ENCODE measurements at regions not wholly inside any gene's neighbourhood (a gene's known extent, or its start where the extent isn't known, plus 50 kb on each side); places are given as distances from the start of the nearest gene placed in this dataset.
"Not testable (repeated sequence)": the region's sequence is repeated elsewhere in the genome, so short reads cannot be mapped to it uniquely, and the experiment has no call there.

- H3K27me3 Mint-ChIP-seq, result no peaks in the 10 kb centered on the region
Measured at GRCh38 chr3:18179521-18179920, 245.6 kb downstream of the SATB1 start.

GRCh38 chr3:18177271-18177670 is 247.9 kb downstream of the SATB1 start:
- Mint-ChIP-seq H3K9me3 (peaks cover 11% of the 10 kb centered on the region), H3K27me3 (no peaks in the 10 kb centered on the region), H3K4me3 (no peak overlapping the region), H3K4me1 (ENCODE audit: unreplicated experiment) (no peaks in the 10 kb centered on the region), H3K27ac (no peak overlapping the region), H3K36me3 (peaks cover 4% of the 10 kb centered on the region)
- DNase-seq (ENCODE audit: extremely low spot score, unreplicated experiment), result no peak
- TF ChIP-seq CTCF (conservative IDR thresholded peaks at IDR 0.05), result no peak

More at GRCh38 chr3:18179521-18179920, 245.6 kb downstream of the SATB1 start:
- Mint-ChIP-seq H3K4me1 (ENCODE audit: unreplicated experiment) (no peaks in the 10 kb centered on the region), H3K27ac (no peak overlapping the region), H3K4me3 (no peak overlapping the region), H3K9me3 (peaks cover 6% of the 10 kb centered on the region), H3K36me3 (no peaks in the 10 kb centered on the region)
- no peak for TF ChIP-seq CTCF (conservative IDR thresholded peaks at IDR 0.05)
- no peak for DNase-seq (ENCODE audit: extremely low spot score, unreplicated experiment)

GRCh38 chr3:18173891-18174290 is 251.2 kb downstream of the SATB1 start:
- not testable (repeated sequence) for H3K36me3 Mint-ChIP-seq; H3K4me3 Mint-ChIP-seq; DNase-seq (ENCODE audit: extremely low spot score, unreplicated experiment); H3K27ac Mint-ChIP-seq; H3K4me1 Mint-ChIP-seq (ENCODE audit: unreplicated experiment); H3K27me3 Mint-ChIP-seq
- H3K9me3 Mint-ChIP-seq, result peaks cover 11% of the 10 kb centered on the region

- no peaks in the 10 kb centered on the region for H3K9me3 Mint-ChIP-seq
- peaks cover 7% of the 10 kb centered on the region for H3K4me1 Mint-ChIP-seq (ENCODE audit: unreplicated experiment)
- no peak for DNase-seq (ENCODE audit: extremely low spot score, unreplicated experiment)
- no peak overlapping the region for H3K27ac Mint-ChIP-seq
- H3K36me3 Mint-ChIP-seq, result no peaks in the 10 kb centered on the region
- no peaks in the 10 kb centered on the region for H3K27me3 Mint-ChIP-seq
- H3K4me3 Mint-ChIP-seq, result no peak overlapping the region
- no peak for TF ChIP-seq CTCF (conservative IDR thresholded peaks at IDR 0.05)
Measured at GRCh38 chr3:18159681-18160080, 265.5 kb downstream of the SATB1 start.

DNA sequence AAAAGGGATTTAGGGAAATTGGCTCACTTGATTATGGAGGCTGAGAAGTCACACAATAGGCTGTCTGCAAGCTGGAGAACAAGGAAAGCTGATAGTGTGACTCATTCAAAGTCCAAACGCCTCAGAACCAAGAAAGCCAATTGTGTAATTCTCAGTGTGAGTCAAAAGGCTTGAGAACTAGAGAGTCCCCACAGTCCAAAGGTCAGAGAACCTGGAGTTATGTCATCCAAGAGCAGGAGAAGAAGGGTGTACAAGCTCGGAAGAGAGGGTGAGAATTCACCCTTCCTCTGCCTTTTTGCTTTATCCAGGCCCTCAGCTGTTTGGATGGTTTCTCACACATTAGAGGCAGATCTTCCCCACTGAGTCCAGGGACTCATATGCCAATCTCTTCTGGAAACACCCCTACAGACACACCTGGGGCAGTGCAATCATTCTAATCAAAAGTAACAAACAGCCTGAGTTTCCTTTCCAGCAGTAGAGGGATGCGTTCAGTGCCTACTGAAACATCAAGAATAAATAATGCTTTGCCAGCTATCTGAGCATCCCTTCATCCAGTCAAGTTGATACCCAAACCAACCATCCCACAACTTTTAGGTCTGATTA is 271.5 kb downstream of the SATB1 start:
- no peaks in the 10 kb centered on the region for H3K27me3 Mint-ChIP-seq
- H3K27ac Mint-ChIP-seq, result no peak overlapping the region
- H3K36me3 Mint-ChIP-seq, result no peaks in the 10 kb centered on the region
- peaks cover 5% of the 10 kb centered on the region for H3K9me3 Mint-ChIP-seq
- DNase-seq (ENCODE audit: extremely low spot score, unreplicated experiment), result no peak
- H3K4me3 Mint-ChIP-seq, result no peak overlapping the region
- H3K4me1 Mint-ChIP-seq (ENCODE audit: unreplicated experiment), result no peaks in the 10 kb centered on the region
- TF ChIP-seq CTCF (conservative IDR thresholded peaks at IDR 0.05), result no peak

GRCh38 chr3:18151199-18151598 is 273.9 kb downstream of the SATB1 start:
- Mint-ChIP-seq H3K4me3 (no peak overlapping the region), H3K4me1 (ENCODE audit: unreplicated experiment) (no peaks in the 10 kb centered on the region), H3K27ac (no peak overlapping the region), H3K27me3 (no peaks in the 10 kb centered on the region), H3K36me3 (no peaks in the 10 kb centered on the region), H3K9me3 (peaks cover 5% of the 10 kb centered on the region)
- TF ChIP-seq CTCF (conservative IDR thresholded peaks at IDR 0.05), result no peak
- no peak for DNase-seq (ENCODE audit: extremely low spot score, unreplicated experiment)
